Smooth muscle cell (in vitro differentiated cells): ENCODE measurements at regions not wholly inside any gene's neighbourhood (a gene's known extent, or its start where the extent isn't known, plus 50 kb on each side); places are given as distances from the start of the nearest gene placed in this dataset.

Source experiments
- DNase-seq: peaks from one replicate; lab custom pipeline; 2025; ENCODE audit not compliant: unreplicated experiment; lab: John Stamatoyannopoulos, UW
- H2AFZ ChIP-seq: fragments of 200-600 bp; sonication (generic); 2 replicates; pipeline ENCODE4 v1.6.0; 2016; ENCODE audit warnings: antibody characterized with exemption, low read depth, mild to moderate bottlenecking
- H3F3A ChIP-seq: fragments of 200-600 bp; sonication (generic); 2 replicates; pipeline ENCODE4 v1.6.0; 2017; ENCODE audit warnings: antibody characterized with exemption, low read depth
- H3K27ac ChIP-seq: fragments of 200-600 bp; sonication (generic); 2 replicates; pipeline ENCODE4 v1.5.1; 2016; ENCODE audit warnings: low read depth, mild to moderate bottlenecking
- H3K27me3 ChIP-seq: fragments of 200-600 bp; sonication (generic); 2 replicates; pipeline ENCODE4 v1.6.1; 2016; ENCODE audit warnings: low read depth, mild to moderate bottlenecking
- H3K36me3 ChIP-seq: fragments of 200-600 bp; sonication (generic); 2 replicates; pipeline ENCODE4 v1.5.1; 2016; ENCODE audit warnings: low read depth
- H3K4me1 ChIP-seq: fragments of 200-600 bp; sonication (generic); 2 replicates; pipeline ENCODE4 v1.5.1; 2016; ENCODE audit warnings: low read depth
- H3K4me2 ChIP-seq: fragments of 200-600 bp; sonication (generic); 2 replicates; pipeline ENCODE4 v1.6.0; 2016; ENCODE audit warnings: mild to moderate bottlenecking
- H3K4me3 ChIP-seq: fragments of 200-600 bp; sonication (generic); 2 replicates; pipeline ENCODE4 v1.5.1; 2016; ENCODE audit warnings: mild to moderate bottlenecking
- H3K79me2 ChIP-seq: fragments of 200-600 bp; sonication (generic); 2 replicates; pipeline ENCODE4 v1.6.0; 2016; ENCODE audit warnings: low read depth, mild to moderate bottlenecking
- H3K9ac ChIP-seq: fragments of 200-600 bp; sonication (generic); 2 replicates; pipeline ENCODE4 v1.6.0; 2016; ENCODE audit warnings: low read depth
- H3K9me3 ChIP-seq: fragments of 200-600 bp; sonication (generic); replicated peaks from 2 replicates; pipeline ENCODE4 v1.5.1; 2016; ENCODE audit warnings: low read depth
- H4K20me1 ChIP-seq: fragments of 200-600 bp; sonication (generic); 2 replicates; pipeline ENCODE4 v1.6.0; 2016; ENCODE audit warnings: low read depth
- CTCF ChIP-seq: fragments of 200-600 bp; sonication (generic); IDR thresholded peaks from 2 replicates; pipeline ENCODE4 v1.5.1; 2017; ENCODE audit warnings: borderline replicate concordance, mild to moderate bottlenecking, antibody characterized with exemption; ENCODE audit not compliant: insufficient read depth, poor library complexity, severe bottlenecking
- WGBS: methylation state at CpG from one replicate; pipeline ENCODE4 v1.1.7; 2016; ENCODE audit warnings: low lambda C conversion rate; 5-methylcytosine and 5-hydroxymethylcytosine counted together

DNA sequence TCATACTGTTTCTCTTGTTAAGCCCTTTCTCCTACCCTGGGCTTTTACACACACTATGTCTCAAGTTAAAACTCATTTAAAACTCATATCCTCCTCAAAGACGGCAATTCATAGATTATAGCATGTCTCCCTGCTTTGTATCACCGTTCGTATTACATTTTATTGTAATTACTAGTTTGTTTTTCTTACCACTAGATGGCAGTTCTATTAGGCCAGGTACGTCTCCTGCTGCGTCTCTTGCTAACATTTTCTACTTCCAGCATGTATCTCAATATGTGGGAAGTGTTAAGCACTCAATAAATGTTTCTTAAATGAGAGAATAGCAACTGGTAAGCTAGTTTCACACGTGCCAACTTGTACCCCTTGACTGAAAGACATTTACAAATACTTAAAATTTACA is 450.3 kb upstream of the PCDH7 start:
- Histone ChIP-seq H3K4me3 (no peak overlapping the region), H3F3A (no peaks in the 10 kb centered on the region), H3K79me2 (no peaks in the 10 kb centered on the region), H3K27ac (no peak overlapping the region), H3K27me3 (no peaks in the 10 kb centered on the region), H2AFZ (peak overlapping the region; percentile 42), H3K4me2 (no peak overlapping the region), H4K20me1 (no peaks in the 10 kb centered on the region), H3K9ac (no peak overlapping the region), H3K9me3 (no peaks in the 10 kb centered on the region), H3K36me3 (no peaks in the 10 kb centered on the region), H3K4me1 (no peaks in the 10 kb centered on the region)
- peak; percentile 34 for TF ChIP-seq CTCF
- DNase-seq, result no peak
- 51% methylated on average over 6 of the region's 6 CpGs for WGBS

DNA sequence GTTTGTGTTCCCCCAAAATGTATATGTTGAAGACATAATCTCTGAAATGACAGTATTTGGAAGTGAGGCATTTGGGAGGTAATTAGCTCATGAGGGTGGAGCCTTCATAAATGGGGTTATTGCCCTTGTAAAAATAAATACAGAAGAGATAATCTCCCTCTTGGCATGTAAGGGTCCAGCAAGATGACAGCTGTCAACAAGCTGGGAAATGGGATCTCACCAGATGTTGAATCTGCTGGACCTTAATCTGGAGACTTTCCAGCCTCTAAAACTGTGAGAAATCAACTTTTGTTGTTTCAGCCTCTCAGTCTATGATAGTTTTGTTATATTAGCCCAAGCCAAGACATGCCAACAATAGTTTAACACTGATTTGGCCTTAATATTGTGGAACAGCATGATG is 438.2 kb upstream of the PCDH7 start:
- Histone ChIP-seq H3K9me3 (no peaks in the 10 kb centered on the region), H3K79me2 (no peaks in the 10 kb centered on the region), H3K27me3 (no peaks in the 10 kb centered on the region), H3K27ac (no peak overlapping the region), H3K4me2 (no peak overlapping the region), H3F3A (peaks cover 6% of the 10 kb centered on the region), H3K4me1 (no peaks in the 10 kb centered on the region), H3K4me3 (no peak overlapping the region), H2AFZ (peak overlapping the region; percentile 49), H4K20me1 (no peaks in the 10 kb centered on the region), H3K36me3 (no peaks in the 10 kb centered on the region), H3K9ac (no peak overlapping the region)
- TF ChIP-seq CTCF, result no peak
- no peak for DNase-seq

- no peak overlapping the region for H3K4me2 ChIP-seq
- H3K36me3 ChIP-seq, result no peaks in the 10 kb centered on the region
- no peak overlapping the region for H3K9ac ChIP-seq
- H3K4me3 ChIP-seq, result no peak overlapping the region
- no peaks in the 10 kb centered on the region for H3K27me3 ChIP-seq
- H2AFZ ChIP-seq, result peak overlapping the region; percentile 49
- H3K79me2 ChIP-seq, result no peaks in the 10 kb centered on the region
- 86% methylated on average over 3 of the region's 3 CpGs for WGBS
- H3K27ac ChIP-seq, result no peak overlapping the region
- TF ChIP-seq CTCF, result no peak
- no peak for DNase-seq
- H3K9me3 ChIP-seq, result no peaks in the 10 kb centered on the region
- peaks cover 6% of the 10 kb centered on the region for H3F3A ChIP-seq
- no peaks in the 10 kb centered on the region for H3K4me1 ChIP-seq
- H4K20me1 ChIP-seq, result no peaks in the 10 kb centered on the region
These were observed 436.8 kb upstream of the PCDH7 start for GRCh38 chr4:30283336-30283735.

GRCh38 chr4:30294295-30294694 is 425.9 kb upstream of the PCDH7 start:
- Histone ChIP-seq H3K4me3 (no peak overlapping the region), H3K79me2 (no peaks in the 10 kb centered on the region), H2AFZ (no peak overlapping the region), H3K27ac (no peak overlapping the region), H4K20me1 (no peaks in the 10 kb centered on the region), H3K9ac (no peak overlapping the region), H3K36me3 (no peaks in the 10 kb centered on the region), H3K4me2 (no peak overlapping the region), H3K4me1 (no peaks in the 10 kb centered on the region), H3K9me3 (no peaks in the 10 kb centered on the region), H3F3A (no peaks in the 10 kb centered on the region), H3K27me3 (no peaks in the 10 kb centered on the region)
- 86% methylated on average over 3 of the region's 3 CpGs for WGBS
- TF ChIP-seq CTCF, result no peak
- no peak for DNase-seq
